Fibroblast of lung (primary cell): ENCODE measurements at regions not wholly inside any gene's neighbourhood (a gene's known extent, or its start where the extent isn't known, plus 50 kb on each side); places are given as distances from the start of the nearest gene placed in this dataset.

Source experiments
- CTCF ChIP-seq, 2 donors: IDR thresholded peaks in 1 of 2; conservative IDR thresholded peaks in 1 of 2; 1 replicate in 1 of 2; 2 replicates in 1 of 2; pipeline ENCODE4 v1.5.1; 2011 to 2012; ENCODE audit warnings: low read length in 2 of 2, control low read depth in 1 of 2, inconsistent platforms in 1 of 2, low read depth in 1 of 2, mild to moderate bottlenecking in 1 of 2
- EZH2 ChIP-seq: IDR thresholded peaks from 2 replicates; pipeline ENCODE4 v1.5.1; 2012; ENCODE audit warnings: low read length, control low read depth, mild to moderate bottlenecking; ENCODE audit errors: missing control alignments

- TF ChIP-seq CTCF (conservative IDR thresholded peaks at IDR 0.05 in 1 of 2, IDR thresholded peaks at IDR 0.05 in 1 of 2; ENCODE audit: low read depth in 1 of 2, low read length in 2 of 2) (no peak), EZH2 (no peak)
Observed at GRCh38 chr4:177681902-177682301, 239.7 kb upstream of the AGA start.
